ENCODE measurements at regions not wholly inside any gene's neighbourhood (a gene's known extent, or its start where the extent isn't known, plus 50 kb on each side); places are given as distances from the start of the nearest gene placed in this dataset.

DNA sequence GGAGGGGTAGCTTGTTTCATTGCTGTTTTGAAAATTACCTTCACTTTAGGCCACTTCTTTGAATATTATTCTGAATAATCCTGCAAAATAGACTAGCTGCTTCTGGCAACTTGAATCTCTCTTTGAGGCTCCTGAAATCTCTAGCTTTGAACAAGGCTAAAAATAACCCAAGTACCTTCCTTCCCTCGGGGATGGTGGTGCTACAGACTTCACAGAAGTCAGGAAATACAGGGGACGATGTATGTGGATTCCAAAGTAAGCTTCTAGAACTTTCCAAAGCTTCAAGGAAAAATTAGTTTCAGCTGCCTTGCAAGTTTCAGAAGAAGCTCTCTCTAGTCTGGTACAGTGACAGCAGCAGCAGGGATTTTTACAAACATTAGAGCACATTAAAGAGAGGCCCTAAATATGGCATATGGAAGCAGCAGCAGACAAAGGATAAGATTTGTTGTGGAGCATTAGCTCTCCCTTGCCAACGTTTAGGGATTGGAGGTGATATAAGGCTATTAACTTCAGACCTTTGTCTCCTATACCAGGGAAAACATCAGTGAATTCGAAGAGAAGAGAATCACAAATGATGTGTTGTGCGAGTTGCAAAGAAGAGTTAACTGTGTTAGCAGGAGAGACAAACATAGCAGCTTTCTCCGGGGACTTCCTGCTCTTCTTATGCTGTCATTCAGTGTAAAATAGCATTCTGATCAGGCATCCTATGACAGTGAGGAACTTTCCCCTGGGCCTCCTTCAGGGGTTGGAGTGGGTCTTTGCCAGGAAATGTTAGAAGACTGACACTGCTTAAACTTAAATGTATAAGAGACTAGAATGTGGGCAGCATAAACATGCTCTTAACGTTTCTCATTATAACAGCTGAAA is 783.0 kb upstream of the ARPP21 start:
- Histone ChIP-seq H3K36me3 (replicated peaks in 1 of 2; ENCODE audit: control extremely low read depth in 1 of 2, control insufficient read depth in 1 of 2, extremely low read depth in 1 of 2, insufficient read depth in 2 of 2, low read length in 1 of 2) (no peaks in the 10 kb centered on the region), H3K4me3 (ENCODE audit: control extremely low read depth in 1 of 5, extremely low read depth in 1 of 5, insufficient read depth in 1 of 5, low read depth in 2 of 5, low read length in 4 of 5) (no peak overlapping the region), H3K27me3 (replicated peaks in 1 of 4; ENCODE audit: control extremely low read depth in 1 of 4, control insufficient read depth in 3 of 4, insufficient read depth in 4 of 4, low read length in 3 of 4) (no peaks in the 10 kb centered on the region), H3K27ac (ENCODE audit: low read length in 2 of 2) (no peak overlapping the region), H3K4me1 (ENCODE audit: control insufficient read depth in 2 of 2, insufficient read depth in 2 of 2, low read length in 2 of 2) (no peaks in the 10 kb centered on the region), H3K9ac (ENCODE audit: low read length) (no peak overlapping the region), H3K9me3 (ENCODE audit: control extremely low read depth in 1 of 3, control insufficient read depth in 2 of 3, insufficient read depth in 1 of 3, low read length in 2 of 3) (no peaks in the 10 kb centered on the region), H2AFZ (ENCODE audit: insufficient read depth, low read depth, low read length, poor library complexity, severe bottlenecking) (no peak overlapping the region), H4K20me1 (ENCODE audit: control insufficient read depth, insufficient read depth, low read length, poor library complexity, severe bottlenecking) (no peaks in the 10 kb centered on the region), H3K4me2 (replicated peaks; ENCODE audit: low read depth, low read length, poor library complexity, severe bottlenecking) (no peak overlapping the region), H3K79me2 (ENCODE audit: control insufficient read depth, insufficient read depth, low read length) (no peaks in the 10 kb centered on the region)
- no peaks in the 10 kb centered on the region for H3K9me3 Mint-ChIP-seq (ENCODE audit: insufficient read depth)
- ATAC-seq (ENCODE audit: low read depth) (no peak), DNase-seq (no peak)
- intact Hi-C loops (cut with micrococcal nuclease) = no loop called here
- ChIA-PET CTCF (no interaction called here), POLR2A (no interaction called here)
- TF ChIP-seq EZH2 (IDR thresholded peaks at IDR 0.05; ENCODE audit: borderline replicate concordance, insufficient read depth, low read depth, low read length, poor library complexity, severe bottlenecking) = no peak
- no peak for TF ChIP-seq CTCF (IDR thresholded peaks at IDR 0.05)
- 43% methylated on average over 2 of the region's 7 CpGs for WGBS (ENCODE audit: insufficient coverage)
- H3K27me3 Mint-ChIP-seq = no peaks in the 10 kb centered on the region
- no peak overlapping the region for H3K27ac Mint-ChIP-seq
- no peak overlapping the region for H3K4me3 Mint-ChIP-seq
- H3K4me1 Mint-ChIP-seq = no peaks in the 10 kb centered on the region

- ChIA-PET POLR2A (no interaction called here), CTCF (no interaction called here)
- Histone ChIP-seq H3K79me2 (ENCODE audit: control insufficient read depth, insufficient read depth, low read length) (no peaks in the 10 kb centered on the region), H3K4me1 (ENCODE audit: control insufficient read depth in 2 of 2, insufficient read depth in 2 of 2, low read length in 2 of 2) (no peaks in the 10 kb centered on the region), H2AFZ (ENCODE audit: insufficient read depth, low read depth, low read length, poor library complexity, severe bottlenecking) (no peak overlapping the region), H3K27me3 (replicated peaks in 1 of 4; ENCODE audit: control extremely low read depth in 1 of 4, control insufficient read depth in 3 of 4, insufficient read depth in 4 of 4, low read length in 3 of 4) (no peaks in the 10 kb centered on the region), H3K36me3 (replicated peaks in 1 of 2; ENCODE audit: control extremely low read depth in 1 of 2, control insufficient read depth in 1 of 2, extremely low read depth in 1 of 2, insufficient read depth in 2 of 2, low read length in 1 of 2) (no peaks in the 10 kb centered on the region), H3K9me3 (ENCODE audit: control extremely low read depth in 1 of 3, control insufficient read depth in 2 of 3, insufficient read depth in 1 of 3, low read length in 2 of 3) (no peaks in the 10 kb centered on the region), H3K9ac (ENCODE audit: low read length) (no peak overlapping the region), H3K27ac (ENCODE audit: low read length in 2 of 2) (no peak overlapping the region), H4K20me1 (ENCODE audit: control insufficient read depth, insufficient read depth, low read length, poor library complexity, severe bottlenecking) (no peaks in the 10 kb centered on the region), H3K4me2 (replicated peaks; ENCODE audit: low read depth, low read length, poor library complexity, severe bottlenecking) (no peak overlapping the region), H3K4me3 (ENCODE audit: control extremely low read depth in 1 of 5, extremely low read depth in 1 of 5, insufficient read depth in 1 of 5, low read depth in 2 of 5, low read length in 4 of 5) (no peak overlapping the region)
- Mint-ChIP-seq H3K4me3 (no peak overlapping the region), H3K27ac (no peak overlapping the region), H3K9me3 (ENCODE audit: insufficient read depth) (no peaks in the 10 kb centered on the region), H3K4me1 (no peaks in the 10 kb centered on the region), H3K27me3 (no peaks in the 10 kb centered on the region)
- intact Hi-C loops (cut with micrococcal nuclease) = no loop called here
- TF ChIP-seq EZH2 (IDR thresholded peaks at IDR 0.05; ENCODE audit: borderline replicate concordance, insufficient read depth, low read depth, low read length, poor library complexity, severe bottlenecking) = no peak
- no peak for TF ChIP-seq CTCF (IDR thresholded peaks at IDR 0.05)
- DNase-seq (no peak), ATAC-seq (ENCODE audit: low read depth) (no peak)
- WGBS (ENCODE audit: insufficient coverage) = no CpG with 5 or more reads among the region's 3 CpGs
These were observed 781.2 kb upstream of the ARPP21 start for GRCh38 chr3:34858067-34858660.
